Right cardiac atrium (tissue), 5 donors: ENCODE measurements at regions not wholly inside any gene's neighbourhood (a gene's known extent, or its start where the extent isn't known, plus 50 kb on each side); places are given as distances from the start of the nearest gene placed in this dataset.
"Not testable (repeated sequence)": the region's sequence is repeated elsewhere in the genome, so short reads cannot be mapped to it uniquely, and the experiment has no call there.

Experiments
- ATAC-seq, 2 donors: fragments of 200-7000 bp; cut with Tn5 transposase; one replicate each; pipeline versions ENCODE4 v1.8.0 to v1.9.1; 2020; ENCODE audit warnings: moderate library complexity in 2 of 2, mild to moderate bottlenecking in 1 of 2
- DNase-seq, 3 donors: peaks; one replicate each; pipeline ENCODE4 v3.0.0-alpha.2; 2020
- H3K27ac ChIP-seq: one replicate; pipeline ENCODE4 v1.5.1; 2013; ENCODE audit warnings: mild to moderate bottlenecking, low read length, control low read depth, moderate library complexity
- H3K27me3 ChIP-seq: one replicate; pipeline ENCODE4 v1.6.1; 2013; ENCODE audit not compliant: control insufficient read depth, insufficient read depth
- H3K4me1 ChIP-seq: one replicate; pipeline ENCODE4 v1.6.1; 2013; ENCODE audit warnings: low read length; ENCODE audit not compliant: control insufficient read depth, insufficient read depth
- H3K4me3 ChIP-seq: one replicate; pipeline ENCODE4 v1.5.1; 2013; ENCODE audit warnings: low read length, control low read depth
- H3K9me3 ChIP-seq: one replicate; pipeline ENCODE4 v1.6.1; 2013; ENCODE audit warnings: low read length; ENCODE audit not compliant: control insufficient read depth
- WGBS: extraction: QIAGEN DNeasy Blood & Tissue Kit; methylation state at CpG from one replicate; pipeline ENCODE4 v1.1.7; 2013; 5-methylcytosine and 5-hydroxymethylcytosine counted together
- intact Hi-C, 4 donors: fragments of 100-400 bp; cut with DNase I; formaldehyde crosslinking; loops; one replicate each; pipeline versions ENCODE4 v1.11.0 to v1.14.0; 2022 to 2023
- donor health status: healthy with polysubstance abuse.
- donor health status: DM: no; HTN: yes; CAD: no.
- donor health status: DM: no; HTN: no; CAD: no.
- donor health status: DM: no; HTN: yes; CAD: no; lungs with severe emphysema.
- donor health status: DM: yes; HTN: yes; CAD: no.

- Histone ChIP-seq H3K27me3 (no peaks in the 10 kb centered on the region), H3K4me1 (peaks cover 3% of the 10 kb centered on the region), H3K27ac (no peak overlapping the region), H3K9me3 (no peaks in the 10 kb centered on the region), H3K4me3 (no peak overlapping the region)
- DNase-seq (no peak), ATAC-seq (no peak)
- intact Hi-C loops, result no loop called here
- 65% methylated on average over 14 of the region's 14 CpGs for WGBS
Observed at GRCh38 chr12:116436561-116437249, 122.5 kb upstream of the MAP1LC3B2 start.

- Histone ChIP-seq H3K9me3 (no peaks in the 10 kb centered on the region), H3K27me3 (no peaks in the 10 kb centered on the region), H3K27ac (no peak overlapping the region), H3K4me1 (no peaks in the 10 kb centered on the region), H3K4me3 (no peak overlapping the region)
- intact Hi-C loops, result no loop called here
- 58% methylated on average over 4 of the region's 4 CpGs for WGBS
- ATAC-seq, result no peak
- no peak for DNase-seq
Observed at GRCh38 chr12:116441292-116441691, 117.9 kb upstream of the MAP1LC3B2 start.

GRCh38 chr12:116442304-116442703 lies 116.9 kb upstream of the MAP1LC3B2 start:
- ATAC-seq (no peak), DNase-seq (no peak)
- Histone ChIP-seq H3K9me3 (no peaks in the 10 kb centered on the region), H3K27me3 (no peaks in the 10 kb centered on the region), H3K27ac (no peak overlapping the region), H3K4me1 (no peaks in the 10 kb centered on the region), H3K4me3 (no peak overlapping the region)
- intact Hi-C loops, result no loop called here
- WGBS, result over 99% methylated on average over 3 of the region's 3 CpGs

GRCh38 chr12:116442946-116443345 lies 116.2 kb upstream of the MAP1LC3B2 start:
- WGBS, result 74% methylated on average over 3 of the region's 3 CpGs
- H3K27ac ChIP-seq, result no peak overlapping the region
- no peaks in the 10 kb centered on the region for H3K9me3 ChIP-seq
- no peak for ATAC-seq
- H3K27me3 ChIP-seq, result no peaks in the 10 kb centered on the region
- intact Hi-C loops, result no loop called here
- H3K4me1 ChIP-seq, result no peaks in the 10 kb centered on the region
- H3K4me3 ChIP-seq, result no peak overlapping the region
- no peak for DNase-seq

GRCh38 chr12:116443821-116444589 lies 115.2 kb upstream of the MAP1LC3B2 start:
- H3K27me3 ChIP-seq, result no peaks in the 10 kb centered on the region
- DNase-seq (no peak), ATAC-seq (no peak)
- H3K4me1 ChIP-seq, result no peaks in the 10 kb centered on the region
- no peaks in the 10 kb centered on the region for H3K9me3 ChIP-seq
- WGBS, result 76% methylated on average over 16 of the region's 16 CpGs
- no peak overlapping the region for H3K4me3 ChIP-seq
- H3K27ac ChIP-seq, result no peak overlapping the region
- intact Hi-C loops, result no loop called here

GRCh38 chr12:116444590-116444943 lies 114.6 kb upstream of the MAP1LC3B2 start:
- Histone ChIP-seq H3K27ac (no peak overlapping the region), H3K4me1 (no peaks in the 10 kb centered on the region), H3K9me3 (no peaks in the 10 kb centered on the region), H3K4me3 (no peak overlapping the region), H3K27me3 (no peaks in the 10 kb centered on the region)
- intact Hi-C loops, result no loop called here
- DNase-seq (no peak), ATAC-seq (no peak)
- 92% methylated on average over 7 of the region's 7 CpGs for WGBS

GRCh38 chr12:116448165-116448739 lies 110.9 kb upstream of the MAP1LC3B2 start:
- intact Hi-C loops, result no loop called here
- H3K27ac ChIP-seq, result no peak overlapping the region
- WGBS, result 94% methylated on average over 11 of the region's 11 CpGs

GRCh38 chr12:116450406-116450910 lies 108.7 kb upstream of the MAP1LC3B2 start:
- intact Hi-C loops, result no loop called here
- Histone ChIP-seq H3K27me3 (no peaks in the 10 kb centered on the region), H3K4me3 (no peak overlapping the region), H3K27ac (no peak overlapping the region), H3K9me3 (no peaks in the 10 kb centered on the region), H3K4me1 (peaks cover 2% of the 10 kb centered on the region)
- DNase-seq (no peak), ATAC-seq (no peak)
- WGBS, result over 99% methylated on average over 3 of the region's 3 CpGs

More at GRCh38 chr12:116448165-116448739, 110.9 kb upstream of the MAP1LC3B2 start:
- ATAC-seq (no peak), DNase-seq (no peak)
- no peak overlapping the region for H3K4me3 ChIP-seq
- H3K4me1 ChIP-seq, result no peaks in the 10 kb centered on the region
- H3K27me3 ChIP-seq, result no peaks in the 10 kb centered on the region
- no peaks in the 10 kb centered on the region for H3K9me3 ChIP-seq

GRCh38 chr12:116452975-116453374 lies 106.2 kb upstream of the MAP1LC3B2 start:
- H3K4me3 ChIP-seq, result not testable (repeated sequence)

GRCh38 chr12:116453631-116454030 lies 105.5 kb upstream of the MAP1LC3B2 start:
- DNase-seq (no peak), ATAC-seq (no peak)
- Histone ChIP-seq H3K9me3 (no peaks in the 10 kb centered on the region), H3K4me1 (peaks cover 5% of the 10 kb centered on the region), H3K4me3 (no peak overlapping the region), H3K27me3 (no peaks in the 10 kb centered on the region), H3K27ac (no peak overlapping the region)
- intact Hi-C loops, result no loop called here
- 90% methylated on average over 6 of the region's 6 CpGs for WGBS

More at GRCh38 chr12:116452975-116453374, 106.2 kb upstream of the MAP1LC3B2 start:
- DNase-seq, intact Hi-C loops, ATAC-seq, H3K27ac ChIP-seq, H3K27me3 ChIP-seq, H3K9me3 ChIP-seq, H3K4me1 ChIP-seq: not testable (repeated sequence)
- 96% methylated on average over 5 of the region's 5 CpGs for WGBS

- no peak for DNase-seq
- ATAC-seq, result no peak
- Histone ChIP-seq H3K9me3 (no peaks in the 10 kb centered on the region), H3K4me3 (no peak overlapping the region), H3K27me3 (no peaks in the 10 kb centered on the region), H3K4me1 (peaks cover 5% of the 10 kb centered on the region), H3K27ac (no peak overlapping the region)
- 85% methylated on average over 6 of the region's 6 CpGs for WGBS
- intact Hi-C loops, result no loop called here
Observed at GRCh38 chr12:116454076-116454475, 105.1 kb upstream of the MAP1LC3B2 start.
